ENCODE measurements at regions not wholly inside any gene's neighbourhood (a gene's known extent, or its start where the extent isn't known, plus 50 kb on each side); places are given as distances from the start of the nearest gene placed in this dataset.
A peak's percentile ranks its signal among the peaks of the same experiment; 100 is the strongest.

DNA sequence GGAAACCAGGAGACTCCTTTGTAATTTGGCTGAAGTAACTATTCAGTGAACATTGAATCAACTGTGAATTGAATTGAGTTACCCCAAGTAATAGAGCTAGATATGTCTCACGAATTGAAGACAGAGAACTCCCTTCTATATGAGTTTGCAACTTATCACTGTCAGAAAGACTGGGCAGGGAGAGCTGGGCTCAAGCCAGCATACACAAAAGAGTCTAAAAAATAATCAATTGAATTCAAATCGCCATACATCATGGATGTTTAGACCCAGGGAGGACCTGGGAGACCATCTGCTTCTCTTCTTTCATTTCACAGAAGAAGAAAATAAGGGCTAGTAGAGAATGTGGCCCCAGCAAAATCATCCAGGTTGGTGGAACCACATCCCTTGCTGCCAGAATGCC is 503.1 kb upstream of the AUTS2 start:
- no peaks in the 10 kb centered on the region for H3K9me3 ChIP-seq (ENCODE audit: control insufficient read depth, insufficient read depth, low read depth, low read length)
- H4K20me1 ChIP-seq (ENCODE audit: control insufficient read depth, extremely low read depth, insufficient read depth, low read length): no peaks in the 10 kb centered on the region
- TF ChIP-seq, protein P1, sequence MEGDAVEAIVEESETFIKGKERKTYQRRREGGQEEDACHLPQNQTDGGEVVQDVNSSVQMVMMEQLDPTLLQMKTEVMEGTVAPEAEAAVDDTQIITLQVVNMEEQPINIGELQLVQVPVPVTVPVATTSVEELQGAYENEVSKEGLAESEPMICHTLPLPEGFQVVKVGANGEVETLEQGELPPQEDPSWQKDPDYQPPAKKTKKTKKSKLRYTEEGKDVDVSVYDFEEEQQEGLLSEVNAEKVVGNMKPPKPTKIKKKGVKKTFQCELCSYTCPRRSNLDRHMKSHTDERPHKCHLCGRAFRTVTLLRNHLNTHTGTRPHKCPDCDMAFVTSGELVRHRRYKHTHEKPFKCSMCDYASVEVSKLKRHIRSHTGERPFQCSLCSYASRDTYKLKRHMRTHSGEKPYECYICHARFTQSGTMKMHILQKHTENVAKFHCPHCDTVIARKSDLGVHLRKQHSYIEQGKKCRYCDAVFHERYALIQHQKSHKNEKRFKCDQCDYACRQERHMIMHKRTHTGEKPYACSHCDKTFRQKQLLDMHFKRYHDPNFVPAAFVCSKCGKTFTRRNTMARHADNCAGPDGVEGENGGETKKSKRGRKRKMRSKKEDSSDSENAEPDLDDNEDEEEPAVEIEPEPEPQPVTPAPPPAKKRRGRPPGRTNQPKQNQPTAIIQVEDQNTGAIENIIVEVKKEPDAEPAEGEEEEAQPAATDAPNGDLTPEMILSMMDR (conservative IDR thresholded peaks at IDR 0.05 in 1 of 2, IDR thresholded peaks at IDR 0.05 in 1 of 2; ENCODE audit: low read depth in 1 of 2, low read length in 2 of 2): no peak
- TF ChIP-seq EZH2 (IDR thresholded peaks at IDR 0.05; ENCODE audit: low read length, missing control alignments): no peak
- H3K36me3 ChIP-seq (ENCODE audit: control insufficient read depth, insufficient read depth, low read length): no peaks in the 10 kb centered on the region
- no peak overlapping the region for H3K27ac ChIP-seq (ENCODE audit: insufficient read depth, low read length)
- no peaks in the 10 kb centered on the region for H3K4me1 ChIP-seq (ENCODE audit: control insufficient read depth, extremely low read depth, insufficient read depth, low read length)
- H3K9ac ChIP-seq (ENCODE audit: insufficient read depth, low read length): no peak overlapping the region
- H3K4me3 ChIP-seq (replicated peaks in 1 of 4; ENCODE audit: control extremely low read depth in 1 of 4, insufficient read depth in 1 of 4, low read depth in 3 of 4, low read length in 4 of 4): no peak overlapping the region
- no peaks in the 10 kb centered on the region for H3K27me3 ChIP-seq (ENCODE audit: control insufficient read depth, insufficient read depth, low read length)
- no peak for DNase-seq (ENCODE audit: low read depth in 2 of 2)
- no peak overlapping the region for H2AFZ ChIP-seq (ENCODE audit: low read length)
- H3K4me2 ChIP-seq (ENCODE audit: extremely low read depth, insufficient read depth, low read length): no peak overlapping the region
- H3K79me2 ChIP-seq (ENCODE audit: control insufficient read depth, insufficient read depth, low read length): no peaks in the 10 kb centered on the region

DNA sequence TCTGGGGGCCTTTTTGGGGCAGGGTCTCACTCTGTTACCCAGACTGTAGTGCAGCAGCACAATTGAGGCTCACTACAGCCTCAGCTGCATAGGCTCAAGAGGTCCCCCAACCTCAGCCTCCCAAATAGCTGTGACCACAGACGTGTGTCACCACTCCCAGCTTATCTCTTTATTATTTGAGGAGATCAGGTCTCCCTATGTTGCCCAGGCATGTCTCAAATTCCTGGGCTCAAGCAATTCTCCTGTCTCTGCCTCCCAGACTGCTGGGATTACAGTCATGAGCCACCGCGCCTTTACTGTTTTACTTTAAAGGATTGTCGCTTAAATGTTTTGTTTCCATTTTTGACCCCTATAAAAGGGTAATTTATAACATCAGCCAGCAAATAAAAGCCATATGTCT is 502.6 kb upstream of the AUTS2 start:
- TF ChIP-seq, protein P1 (conservative IDR thresholded peaks at IDR 0.05 in 1 of 2, IDR thresholded peaks at IDR 0.05 in 1 of 2; ENCODE audit: low read depth in 1 of 2, low read length in 2 of 2): no peak
- no peak for TF ChIP-seq EZH2 (IDR thresholded peaks at IDR 0.05; ENCODE audit: low read length, missing control alignments)
- H3K27me3 ChIP-seq (ENCODE audit: control insufficient read depth, insufficient read depth, low read length): no peaks in the 10 kb centered on the region
- no peak overlapping the region for H3K27ac ChIP-seq (ENCODE audit: insufficient read depth, low read length)
- no peak overlapping the region for H2AFZ ChIP-seq (ENCODE audit: low read length)
- H3K9me3 ChIP-seq (ENCODE audit: control insufficient read depth, insufficient read depth, low read depth, low read length): no peaks in the 10 kb centered on the region
- H3K4me3 ChIP-seq (replicated peaks in 1 of 4; ENCODE audit: control extremely low read depth in 1 of 4, insufficient read depth in 1 of 4, low read depth in 3 of 4, low read length in 4 of 4): no peak overlapping the region
- H3K36me3 ChIP-seq (ENCODE audit: control insufficient read depth, insufficient read depth, low read length): no peaks in the 10 kb centered on the region
- H3K4me2 ChIP-seq (ENCODE audit: extremely low read depth, insufficient read depth, low read length): no peak overlapping the region
- H3K9ac ChIP-seq (ENCODE audit: insufficient read depth, low read length): no peak overlapping the region
- no peaks in the 10 kb centered on the region for H4K20me1 ChIP-seq (ENCODE audit: control insufficient read depth, extremely low read depth, insufficient read depth, low read length)
- H3K4me1 ChIP-seq (ENCODE audit: control insufficient read depth, extremely low read depth, insufficient read depth, low read length): no peaks in the 10 kb centered on the region
- H3K79me2 ChIP-seq (ENCODE audit: control insufficient read depth, insufficient read depth, low read length): no peaks in the 10 kb centered on the region
- DNase-seq (ENCODE audit: low read depth in 2 of 2): peak in 1 of 2 donors; percentile 39

DNA sequence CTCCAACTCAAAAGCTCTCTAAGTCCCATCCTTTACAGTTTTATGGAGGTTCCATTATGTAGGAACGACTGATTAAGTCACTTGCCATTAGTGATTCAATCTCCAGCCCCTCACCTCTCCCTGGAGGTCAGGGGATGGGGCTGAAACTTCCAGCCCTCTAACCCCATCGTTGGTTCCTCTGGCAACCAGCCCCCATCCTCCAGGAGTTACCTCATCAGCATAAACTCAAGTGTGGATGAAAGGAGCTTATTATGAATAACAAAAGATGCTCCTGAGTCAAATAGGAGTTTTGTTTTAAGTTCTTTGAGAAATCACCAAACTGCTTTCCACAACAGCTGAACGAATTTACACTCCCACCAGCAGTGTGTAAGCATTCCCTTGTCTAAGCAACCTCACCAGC is 494.3 kb upstream of the AUTS2 start:
- no peak overlapping the region for H3K9ac ChIP-seq (ENCODE audit: insufficient read depth, low read length)
- no peak overlapping the region for H2AFZ ChIP-seq (ENCODE audit: low read length)
- H4K20me1 ChIP-seq (ENCODE audit: control insufficient read depth, extremely low read depth, insufficient read depth, low read length): no peaks in the 10 kb centered on the region
- H3K27ac ChIP-seq (ENCODE audit: insufficient read depth, low read length): no peak overlapping the region
- no peaks in the 10 kb centered on the region for H3K4me1 ChIP-seq (ENCODE audit: control insufficient read depth, extremely low read depth, insufficient read depth, low read length)
- TF ChIP-seq, protein P1 (conservative IDR thresholded peaks at IDR 0.05 in 1 of 2, IDR thresholded peaks at IDR 0.05 in 1 of 2; ENCODE audit: low read depth in 1 of 2, low read length in 2 of 2): no peak
- no peak for TF ChIP-seq EZH2 (IDR thresholded peaks at IDR 0.05; ENCODE audit: low read length, missing control alignments)
- H3K4me3 ChIP-seq (replicated peaks in 1 of 4; ENCODE audit: control extremely low read depth in 1 of 4, insufficient read depth in 1 of 4, low read depth in 3 of 4, low read length in 4 of 4): no peak overlapping the region
- DNase-seq (ENCODE audit: low read depth in 2 of 2): no peak
- no peaks in the 10 kb centered on the region for H3K36me3 ChIP-seq (ENCODE audit: control insufficient read depth, insufficient read depth, low read length)
- H3K79me2 ChIP-seq (ENCODE audit: control insufficient read depth, insufficient read depth, low read length): no peaks in the 10 kb centered on the region
- H3K27me3 ChIP-seq (ENCODE audit: control insufficient read depth, insufficient read depth, low read length): no peaks in the 10 kb centered on the region
- H3K9me3 ChIP-seq (ENCODE audit: control insufficient read depth, insufficient read depth, low read depth, low read length): no peaks in the 10 kb centered on the region
- no peak overlapping the region for H3K4me2 ChIP-seq (ENCODE audit: extremely low read depth, insufficient read depth, low read length)

Data from fibroblast of lung (primary cell).